ENCODE measurements at regions not wholly inside any gene's neighbourhood (a gene's known extent, or its start where the extent isn't known, plus 50 kb on each side); places are given as distances from the start of the nearest gene placed in this dataset.

DNA sequence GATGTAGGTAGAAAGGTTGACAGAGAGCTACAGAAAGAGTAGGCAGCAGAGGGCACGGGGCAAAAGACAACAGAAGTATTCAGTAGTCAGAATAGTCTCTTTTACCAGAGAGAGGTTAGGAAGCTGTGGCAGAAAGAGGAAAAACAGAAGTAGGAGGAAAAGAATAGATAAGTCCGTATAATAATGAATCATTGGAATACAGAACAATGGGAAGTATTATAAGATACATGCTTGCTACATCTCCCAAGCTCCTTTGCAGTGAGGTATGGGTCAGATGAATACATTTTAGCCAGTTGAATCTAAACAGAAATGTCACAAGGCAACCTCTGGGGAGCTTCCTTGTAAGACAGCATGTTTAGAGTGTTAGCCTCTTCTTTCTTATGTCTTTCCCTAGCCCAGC, 570.5 kb upstream of the CITED2 start:
- no peak for TF ChIP-seq YY1 (IDR thresholded peaks at IDR 0.05; ENCODE audit: insufficient read depth, insufficient read length)
- no peak for TF ChIP-seq ZNF274 (IDR thresholded peaks at IDR 0.05; ENCODE audit: low read depth, low read length)
